ENCODE measurements at regions not wholly inside any gene's neighbourhood (a gene's known extent, or its start where the extent isn't known, plus 50 kb on each side); places are given as distances from the start of the nearest gene placed in this dataset.

DNA sequence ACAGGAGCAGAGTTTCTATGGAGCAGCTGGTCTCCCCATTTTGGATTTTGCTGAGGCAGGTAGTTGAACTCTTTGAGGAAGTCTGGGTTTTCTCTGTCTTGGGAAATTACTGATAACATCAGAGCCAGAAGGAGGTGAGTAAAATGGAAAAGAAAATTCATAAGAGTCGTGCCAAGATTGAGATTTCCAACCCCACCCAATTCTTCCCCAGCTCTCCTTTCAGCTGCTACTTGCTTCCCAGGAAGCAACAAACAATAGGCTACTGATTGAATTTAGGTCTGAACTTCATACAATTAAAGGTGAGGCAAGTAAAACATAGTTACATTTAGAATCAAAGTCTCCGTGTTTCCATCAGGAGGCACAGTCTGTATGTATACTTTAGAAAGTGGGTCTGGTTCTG is 54.6 kb upstream of the EOLA2 start:
- DNase-seq (ENCODE audit: low spot score) (no peak), FAIRE-seq (no peak)

DNA sequence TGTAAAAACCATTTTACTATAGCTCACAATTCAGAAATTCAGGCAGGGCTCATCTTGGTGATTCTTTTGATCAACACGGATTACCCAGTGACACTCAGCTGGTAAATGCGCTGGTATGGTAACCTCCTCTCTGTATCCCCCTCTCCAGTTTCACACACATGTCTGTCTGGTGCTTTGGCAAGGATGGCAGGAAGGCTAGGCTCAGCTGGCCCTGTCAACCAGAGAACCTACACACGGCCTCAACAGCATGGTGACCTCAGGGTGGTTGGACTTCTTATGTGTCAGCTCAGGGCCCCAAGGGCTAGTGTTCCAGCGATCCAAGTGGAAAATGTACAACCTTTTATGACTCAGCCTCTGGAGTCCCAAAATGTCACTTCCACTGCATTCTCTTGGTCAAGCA is 55.7 kb upstream of the EOLA2 start:
- no peak for DNase-seq (ENCODE audit: low spot score)
- no peak for FAIRE-seq

DNA sequence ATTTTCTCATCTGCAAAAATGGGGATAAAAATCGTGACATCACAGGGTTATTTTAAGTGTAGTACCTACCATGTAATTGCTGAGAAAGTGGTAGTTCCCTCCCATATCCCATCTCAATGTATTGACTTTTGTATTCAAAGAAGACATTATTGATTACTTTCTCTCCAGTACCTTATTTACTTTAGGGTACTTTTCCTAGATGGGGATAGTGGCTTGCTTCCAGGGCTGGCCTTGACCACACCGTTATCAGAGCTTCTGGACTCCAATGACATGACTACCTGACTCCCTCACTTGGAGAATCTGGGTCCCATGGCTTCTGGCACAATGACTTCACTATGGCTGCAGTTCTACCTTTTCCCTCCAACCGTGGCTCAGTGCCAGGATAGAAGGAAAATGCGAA is 58.2 kb upstream of the EOLA2 start:
- FAIRE-seq (no peak), DNase-seq (ENCODE audit: low spot score) (no peak)

DNA sequence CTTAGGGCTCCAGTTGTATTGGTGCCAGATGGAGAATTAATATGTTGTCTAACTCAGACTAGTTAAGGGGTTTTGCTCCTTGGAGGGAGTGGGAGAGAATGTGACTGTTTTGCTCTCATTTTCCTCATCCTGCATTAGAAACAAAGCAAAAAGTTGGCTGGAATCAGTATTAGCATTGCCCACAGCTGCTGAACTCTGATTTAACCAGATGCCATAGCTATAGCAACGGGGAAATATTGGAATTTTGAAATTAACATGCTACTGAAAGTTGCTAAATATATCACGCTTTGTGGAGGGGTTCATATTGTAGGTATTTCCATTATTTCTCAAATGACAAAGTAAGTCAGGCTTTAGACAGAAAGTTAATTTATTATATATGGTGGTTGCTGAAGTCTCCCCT is 66.7 kb upstream of the EOLA2 start:
- DNase-seq (ENCODE audit: low spot score) (no peak), FAIRE-seq (no peak)

DNA sequence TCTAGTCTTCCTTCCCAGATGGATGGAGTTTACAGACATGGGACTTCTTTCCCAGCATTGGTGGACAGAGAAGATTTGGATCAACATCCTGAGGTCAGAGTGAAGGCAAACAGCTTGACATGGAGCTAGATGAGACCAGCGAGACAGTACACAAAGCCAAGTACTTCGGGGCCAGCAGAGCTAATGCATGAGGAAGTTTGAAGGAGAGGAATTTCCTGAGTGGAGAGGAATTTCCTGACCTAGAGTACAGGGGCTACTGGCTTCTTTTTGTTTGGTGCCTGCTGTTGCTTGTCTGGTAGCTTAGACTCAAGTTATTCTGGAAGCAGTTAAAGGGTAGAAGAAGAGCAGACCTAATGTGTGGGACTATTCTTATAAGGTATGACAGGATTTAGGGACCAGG is 69.1 kb upstream of the EOLA2 start:
- DNase-seq (ENCODE audit: low spot score): no peak
- FAIRE-seq: no peak

DNA sequence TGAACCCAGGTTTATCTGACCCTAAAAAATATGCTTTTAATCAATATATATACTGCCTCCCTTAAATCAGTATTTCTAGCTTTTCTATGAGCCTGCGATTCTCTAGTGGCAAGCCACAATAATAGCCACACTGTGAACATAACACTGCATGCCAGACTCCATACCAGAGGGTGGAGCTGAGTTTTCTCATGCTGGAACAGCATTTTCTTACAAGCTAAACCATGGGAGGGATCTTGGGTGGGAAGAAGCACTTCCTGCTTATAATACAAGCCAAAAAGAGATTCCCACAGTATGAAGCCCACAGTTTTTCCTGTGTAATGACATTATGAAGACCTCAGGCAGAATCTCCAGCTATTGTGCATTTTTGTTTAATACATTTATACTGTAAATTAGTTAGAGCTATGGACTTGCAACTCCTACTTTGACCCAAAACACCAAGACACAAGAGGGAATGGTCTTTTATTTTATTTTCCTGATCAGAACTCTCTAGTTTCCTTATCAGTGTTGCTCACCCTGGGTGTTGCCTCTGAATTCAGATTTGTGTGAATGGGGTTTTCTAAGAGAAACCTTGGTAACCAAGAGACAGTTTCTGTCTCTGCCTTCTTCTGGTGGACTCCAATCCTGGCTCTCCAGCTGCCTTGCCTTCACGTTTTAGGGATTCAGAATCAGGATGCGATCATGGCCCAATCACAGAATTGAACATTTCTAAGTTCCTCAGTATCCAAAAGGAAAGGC is 74.5 kb upstream of the EOLA2 start:
- DNase-seq (ENCODE audit: low spot score) (no peak), FAIRE-seq (no peak)

DNA sequence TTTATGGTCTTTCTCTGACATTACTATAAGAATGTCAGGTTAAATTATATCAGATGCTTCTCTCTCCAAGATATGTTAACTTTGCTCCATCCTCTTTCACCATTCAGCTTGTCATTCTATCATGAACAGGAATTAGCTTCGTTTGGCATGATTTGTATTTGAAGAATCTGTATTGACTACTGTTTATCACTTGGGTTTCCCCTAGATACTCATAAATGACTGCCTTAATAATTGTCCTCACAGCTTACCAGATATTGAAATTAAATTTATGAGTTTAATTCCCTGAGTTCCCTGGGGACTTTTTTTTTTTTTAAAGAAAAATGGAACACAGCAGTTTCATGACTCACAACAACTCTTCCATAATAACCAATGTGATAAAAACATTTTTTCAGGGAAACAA is 76.2 kb upstream of the EOLA2 start:
- DNase-seq (ENCODE audit: low spot score): no peak
- no peak for FAIRE-seq

DNA sequence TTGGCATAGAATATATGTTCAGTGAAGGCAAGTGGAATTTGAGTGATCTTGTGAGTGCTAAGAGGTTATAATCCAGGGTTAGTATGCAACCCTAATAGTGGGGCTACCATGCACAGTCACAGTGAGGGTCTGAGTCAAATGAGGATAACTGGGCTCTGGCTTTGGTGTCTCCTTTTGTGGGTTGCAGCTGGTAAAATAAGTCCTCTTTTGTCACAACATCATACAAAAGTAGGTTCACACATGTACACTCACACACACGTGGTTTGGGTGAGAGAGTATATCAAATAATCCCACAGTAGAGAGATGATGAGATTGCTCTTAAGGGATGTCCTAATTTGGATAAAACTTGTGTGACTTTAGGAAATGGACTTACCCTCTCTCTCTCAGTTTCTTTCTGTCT is 79.6 kb upstream of the EOLA2 start:
- FAIRE-seq (no peak), DNase-seq (ENCODE audit: low spot score) (no peak)

DNA sequence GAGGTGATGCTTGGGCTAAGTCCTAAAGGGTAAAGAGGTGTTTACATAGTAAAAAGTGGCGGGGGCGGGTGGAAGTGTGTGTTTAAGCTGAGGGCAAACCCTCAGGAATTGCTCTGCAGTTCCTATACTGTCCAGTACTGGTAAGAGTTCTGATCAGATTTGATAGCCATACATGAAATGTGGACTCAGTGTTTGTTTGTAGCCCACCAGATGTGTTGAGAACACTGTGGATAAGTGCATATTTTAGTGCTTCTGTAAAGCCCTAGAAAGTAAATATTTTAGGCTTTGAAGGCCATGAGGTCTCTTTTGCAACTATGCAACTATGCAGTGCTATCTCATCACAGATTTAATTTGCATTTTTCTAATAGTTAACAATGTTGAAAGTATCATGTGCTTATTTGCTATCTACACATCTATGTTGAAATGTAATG is 80.7 kb upstream of the EOLA2 start:
- DNase-seq (ENCODE audit: low spot score) (no peak), FAIRE-seq (no peak)

DNA sequence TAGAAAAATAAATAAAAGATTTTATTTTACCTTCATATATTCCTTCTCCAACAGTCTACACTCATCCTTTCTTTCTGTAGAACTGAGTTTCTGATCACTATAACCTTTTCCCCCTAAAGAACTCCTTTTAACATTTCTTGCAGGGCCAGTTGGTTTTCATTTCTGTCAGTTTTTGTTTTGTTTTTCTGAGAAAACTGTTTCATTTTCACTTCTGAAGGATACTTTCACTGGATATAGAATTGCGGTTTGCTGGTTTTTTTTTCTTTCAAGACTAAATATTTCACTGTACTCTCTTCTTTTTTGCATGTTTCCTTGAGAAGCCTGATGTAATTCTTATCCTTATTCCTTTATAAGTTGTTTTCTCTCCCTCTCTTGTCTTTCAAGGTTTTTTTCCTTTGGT is 90.4 kb upstream of the EOLA2 start:
- no peak for FAIRE-seq

DNA sequence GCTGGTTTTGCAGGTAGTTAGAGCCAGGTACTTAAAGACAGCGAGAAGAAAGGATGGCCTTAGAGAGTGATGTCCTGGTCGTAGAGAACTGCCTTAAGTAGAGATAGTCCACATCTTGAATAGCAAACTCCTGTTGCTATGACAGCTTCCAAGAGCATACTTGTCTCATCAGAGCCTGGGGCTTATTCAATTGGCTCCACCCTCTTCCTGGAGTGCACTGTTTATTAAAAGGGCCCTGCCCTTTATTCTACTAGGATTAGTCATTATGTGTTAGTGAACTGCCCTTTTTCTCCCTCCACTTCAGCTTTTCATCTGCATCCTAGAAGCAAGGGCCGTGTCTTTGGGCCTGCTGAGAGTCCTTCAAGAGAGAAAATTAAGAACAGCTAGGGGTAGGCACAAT is 94.5 kb upstream of the EOLA2 start:
- DNase-seq (ENCODE audit: low spot score): no peak
- no peak for FAIRE-seq

More for the DNA sequence above, 90.4 kb upstream of the EOLA2 start:
- DNase-seq (ENCODE audit: low spot score): no peak

DNA sequence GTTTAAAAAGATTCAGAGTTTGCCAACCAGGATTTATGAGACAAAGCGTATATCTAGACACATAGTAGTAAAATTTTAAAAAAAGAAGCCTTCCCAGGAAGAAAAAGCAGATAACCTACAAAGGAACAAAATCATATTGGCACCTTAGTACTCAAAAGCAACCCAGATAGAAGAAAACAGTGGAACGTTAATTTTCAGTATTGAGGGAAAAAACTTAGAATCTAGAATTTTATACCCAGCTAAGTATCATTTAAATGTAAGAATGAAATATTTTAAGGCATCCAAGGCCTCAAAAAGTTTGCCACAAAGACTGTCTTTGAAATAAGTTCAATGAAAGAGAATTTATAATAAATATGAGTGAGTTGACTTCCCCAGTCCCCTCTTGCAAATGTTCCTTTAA is 96.5 kb upstream of the EOLA2 start:
- FAIRE-seq (no peak), DNase-seq (ENCODE audit: low spot score) (no peak)

DNA sequence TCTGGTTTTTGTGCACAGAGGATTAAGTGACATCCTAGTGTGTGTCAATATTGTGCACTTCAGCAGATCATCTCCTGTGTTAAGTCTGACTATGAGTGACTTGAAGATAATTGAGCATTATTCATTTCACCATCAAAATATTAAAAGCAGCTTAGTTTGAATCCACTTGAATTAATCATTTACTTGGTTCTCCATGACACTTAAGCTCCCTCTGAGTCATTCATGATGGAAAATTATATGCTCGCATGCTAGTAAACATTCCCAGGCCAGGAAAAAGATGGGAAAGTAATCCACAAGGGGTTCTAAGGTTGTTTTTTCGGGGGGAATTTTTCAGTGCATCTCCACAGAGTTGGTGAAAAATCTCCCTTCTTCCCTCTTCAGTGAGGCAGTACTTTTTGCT is 97.2 kb upstream of the EOLA2 start:
- DNase-seq (ENCODE audit: low spot score): no peak
- no peak for FAIRE-seq

DNA sequence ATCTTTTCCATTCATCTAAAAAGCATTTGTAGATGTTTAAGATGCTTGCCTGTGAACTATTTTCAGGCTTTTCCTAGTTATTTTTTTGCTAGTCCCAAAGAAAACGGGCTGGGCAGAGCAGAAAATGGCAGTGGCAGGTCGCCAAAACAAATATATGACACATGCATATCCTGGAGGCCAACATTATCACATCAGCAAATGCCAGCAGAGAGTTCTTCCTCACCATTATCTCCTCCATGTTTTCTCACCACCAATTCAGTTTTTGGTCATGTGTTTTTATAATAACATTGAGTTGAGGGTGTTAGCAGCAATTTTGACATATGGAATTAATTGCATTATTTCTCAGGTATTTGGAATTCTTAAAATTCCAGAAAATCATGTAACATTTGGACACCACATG is 97.9 kb upstream of the EOLA2 start:
- DNase-seq (ENCODE audit: low spot score) (peak; percentile 19), FAIRE-seq (no peak)

DNA sequence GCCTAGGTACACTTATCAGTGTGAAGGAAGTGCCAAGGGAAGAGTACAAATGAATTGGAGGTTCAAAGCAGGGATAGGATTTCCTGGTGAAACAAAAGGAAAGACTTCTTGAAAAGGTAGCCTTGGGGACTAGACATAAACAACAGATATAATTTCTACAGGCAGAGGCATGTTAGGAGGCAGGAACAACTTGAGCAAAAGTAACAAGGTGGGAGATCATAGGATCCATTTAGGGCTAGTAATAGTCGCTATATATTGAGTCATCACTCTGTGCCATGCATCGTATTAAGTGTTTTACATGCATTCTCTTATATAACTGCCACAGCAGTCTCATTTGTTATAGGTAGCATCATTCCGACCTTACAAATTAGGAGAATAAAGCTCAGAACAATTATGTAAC is 98.3 kb upstream of the EOLA2 start:
- no peak for FAIRE-seq
- DNase-seq (ENCODE audit: low spot score): no peak

DNA sequence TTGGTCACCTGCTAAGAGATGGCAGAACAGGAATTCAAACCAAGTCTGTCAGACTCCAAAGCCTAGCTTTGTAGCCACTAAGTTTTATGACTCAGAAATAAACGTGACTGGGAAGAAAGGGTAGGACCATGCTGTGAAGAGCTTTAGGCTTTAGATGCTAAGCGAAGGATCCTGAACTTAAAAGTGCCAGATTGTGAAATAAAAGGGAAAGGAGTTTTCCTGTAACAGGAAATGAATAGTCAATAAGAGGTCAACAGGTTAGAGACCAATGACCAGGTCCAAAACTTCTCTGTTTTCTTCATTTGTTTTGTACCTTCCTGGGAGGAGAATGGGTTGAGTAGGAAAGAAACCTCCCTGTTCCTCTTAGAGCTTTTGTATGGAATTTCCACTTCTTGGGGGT is 98.8 kb upstream of the EOLA2 start:
- DNase-seq (ENCODE audit: low spot score) (no peak), FAIRE-seq (no peak)

DNA sequence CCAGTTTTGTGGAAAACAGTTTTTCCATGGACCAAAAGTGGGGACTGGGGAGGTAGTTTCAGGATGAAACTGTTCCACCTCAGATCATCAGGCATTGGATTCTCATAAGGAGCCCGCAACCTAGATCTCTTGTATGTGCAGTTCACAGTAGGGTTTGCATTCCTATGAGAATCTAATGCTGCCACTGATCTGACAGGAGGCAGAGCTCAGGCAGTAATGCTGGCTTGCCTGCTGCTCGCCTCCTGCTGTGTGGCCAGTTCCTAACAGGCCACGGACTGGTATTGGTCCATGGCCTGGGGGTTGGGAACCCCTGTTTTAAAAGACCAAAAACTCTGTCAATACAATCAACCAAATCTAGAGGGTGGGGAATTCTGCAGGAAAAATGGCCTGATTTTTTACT is 100.0 kb upstream of the EOLA2 start:
- no peak for FAIRE-seq
- DNase-seq (ENCODE audit: low spot score): no peak

DNA sequence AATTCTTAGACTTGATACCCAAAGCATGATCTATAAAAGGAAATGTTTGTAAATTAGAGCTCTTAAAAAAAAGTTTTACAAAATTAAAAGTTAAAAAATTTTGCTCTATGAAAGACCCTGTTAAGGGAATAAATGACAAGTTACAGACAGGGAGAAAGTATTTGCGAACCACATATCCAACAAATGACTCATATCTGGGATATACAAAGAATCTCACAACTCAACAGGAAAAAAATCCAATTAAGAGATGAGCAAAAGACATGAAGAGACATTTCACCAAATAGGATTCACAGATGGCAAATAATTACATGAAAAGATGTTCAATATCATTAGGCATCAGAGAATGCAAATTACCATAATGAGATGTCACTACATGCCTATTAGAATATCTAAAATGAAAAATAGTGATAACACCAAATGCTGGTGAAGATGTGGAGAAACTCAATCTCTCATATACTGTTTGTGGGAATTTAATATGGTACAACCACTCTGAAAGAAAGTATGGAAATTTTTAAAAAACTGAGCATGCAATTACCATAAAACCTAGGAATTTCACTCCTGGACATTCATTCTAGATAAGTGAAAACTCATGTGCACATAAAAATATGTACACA is 100.8 kb upstream of the EOLA2 start:
- DNase-seq (ENCODE audit: low spot score) (no peak), FAIRE-seq (no peak)

DNA sequence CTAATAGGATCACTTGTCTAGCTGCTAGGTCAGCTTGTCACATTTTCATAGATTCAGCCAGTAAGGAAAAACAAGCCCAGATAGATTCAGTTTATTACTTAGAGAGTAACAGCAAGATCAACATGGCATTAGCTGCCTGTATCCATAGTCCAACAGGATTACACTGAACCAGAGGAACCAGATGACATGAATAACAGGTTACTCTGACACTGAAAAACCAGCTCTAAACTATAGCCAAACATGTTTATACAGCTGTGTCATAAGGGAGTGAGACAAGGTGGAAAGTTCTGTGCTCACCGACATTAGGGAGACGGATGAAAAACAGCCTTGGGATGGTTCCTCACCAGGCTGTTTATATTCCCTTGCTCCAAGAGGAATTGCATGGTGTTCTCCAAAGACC is 102.9 kb upstream of the EOLA2 start:
- no peak for DNase-seq (ENCODE audit: low spot score)
- FAIRE-seq: no peak

DNA sequence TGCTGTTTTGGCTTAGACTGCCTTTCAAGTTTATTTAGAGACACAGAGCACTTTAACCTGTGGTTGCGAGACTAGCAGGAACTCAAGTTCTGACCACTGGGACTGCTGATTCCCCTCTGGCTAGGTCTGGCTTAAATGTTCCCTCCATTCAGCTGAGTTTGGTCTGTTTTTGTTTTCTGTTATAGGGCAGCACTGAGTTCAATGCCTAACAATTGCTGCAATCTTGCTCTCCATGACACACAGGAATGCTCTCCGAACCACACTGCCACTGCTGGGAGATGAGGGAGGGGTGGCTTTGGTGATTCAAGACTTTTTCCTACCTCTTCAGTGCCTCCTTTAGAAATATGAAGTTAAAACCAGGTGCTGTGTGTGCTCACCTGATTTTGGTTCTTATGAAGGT is 106.3 kb upstream of the EOLA2 start:
- DNase-seq (ENCODE audit: low spot score) (no peak), FAIRE-seq (no peak)

DNA sequence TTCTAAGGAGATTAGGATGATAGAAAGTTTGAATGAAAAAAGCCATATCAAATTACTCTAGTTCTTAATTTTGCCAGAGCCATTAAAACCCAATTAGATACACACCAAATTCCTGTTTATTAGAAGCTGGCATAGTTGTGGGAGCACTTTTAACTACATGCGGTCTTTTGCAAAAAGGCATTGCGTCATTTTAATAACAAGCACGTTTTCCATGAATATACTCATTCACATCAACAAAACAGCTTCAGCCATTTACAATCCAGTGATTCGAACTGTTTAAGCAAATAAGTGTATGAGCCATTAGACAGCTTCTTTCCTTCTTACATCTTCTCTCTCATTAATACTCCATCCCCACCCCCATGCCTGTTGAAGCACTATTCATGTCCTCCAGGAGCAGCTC is 109.5 kb upstream of the EOLA2 start:
- DNase-seq (ENCODE audit: low spot score) (no peak), FAIRE-seq (no peak)

DNA sequence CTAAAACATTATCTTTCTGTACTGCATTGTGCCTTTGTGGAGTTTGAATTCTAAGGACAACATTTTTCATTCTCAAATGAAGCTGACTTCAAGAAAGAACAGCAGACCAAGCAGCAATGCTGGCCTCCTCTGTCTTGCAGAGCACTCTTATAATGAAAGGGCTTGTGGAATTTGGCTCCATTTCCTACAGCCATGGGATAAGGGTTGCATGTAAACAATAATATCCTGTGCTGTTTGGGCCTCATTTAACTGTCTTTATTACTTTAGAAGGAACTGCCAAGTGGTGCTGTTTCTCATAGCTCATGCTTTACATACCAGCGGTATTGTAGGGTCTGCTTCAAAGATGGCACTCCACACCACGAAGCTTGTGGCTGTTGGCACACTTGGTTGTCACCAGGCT is 111.4 kb upstream of the EOLA2 start:
- no peak for DNase-seq (ENCODE audit: low spot score)
- no peak for FAIRE-seq

DNA sequence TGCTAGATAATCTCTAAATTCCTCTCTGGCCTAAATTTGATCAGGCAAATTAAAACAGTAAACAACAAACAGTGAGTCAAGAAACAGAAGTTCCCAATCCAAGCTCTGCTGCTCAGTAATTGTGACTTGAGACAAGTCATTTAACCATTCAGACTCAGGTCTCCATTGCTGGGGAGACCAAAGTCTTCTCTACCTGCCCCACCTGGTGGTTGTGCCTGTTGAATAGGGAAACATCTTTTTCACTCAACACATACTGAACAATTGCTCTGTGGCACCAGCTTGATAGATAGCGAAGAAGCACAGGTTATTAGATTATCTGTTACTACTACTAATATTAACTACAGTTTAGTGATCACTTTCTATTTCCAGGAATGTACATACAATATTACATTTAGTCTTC is 112.1 kb upstream of the EOLA2 start:
- FAIRE-seq (no peak), DNase-seq (ENCODE audit: low spot score) (no peak)

DNA sequence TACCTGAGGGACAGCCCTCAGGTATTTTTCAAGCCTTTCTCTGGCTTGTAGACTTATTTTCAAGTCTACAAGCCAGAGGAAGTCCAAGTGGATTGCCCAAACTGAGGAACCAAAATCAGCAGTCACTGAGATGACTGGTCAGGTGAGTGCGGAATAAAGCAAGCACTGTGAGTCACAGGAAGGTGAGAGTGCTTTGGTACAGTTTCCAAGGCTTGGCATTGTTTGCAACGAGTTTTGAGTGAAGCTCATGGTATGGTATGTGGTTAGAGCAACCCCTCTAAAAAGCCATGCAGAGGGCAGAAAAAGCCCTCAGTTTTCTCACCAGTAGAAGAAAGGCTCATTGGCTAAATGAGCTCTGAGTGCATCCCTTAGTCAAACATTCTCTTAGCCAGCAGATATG is 112.8 kb upstream of the EOLA2 start:
- FAIRE-seq (no peak), DNase-seq (ENCODE audit: low spot score) (no peak)
